Lung (tissue), 11 donors: ENCODE measurements at regions not wholly inside any gene's neighbourhood (a gene's known extent, or its start where the extent isn't known, plus 50 kb on each side); places are given as distances from the start of the nearest gene placed in this dataset.

Source experiments
- ATAC-seq: fragments of 200-7000 bp; cut with Tn5 transposase; one replicate; pipeline ENCODE4 v1.9.1; 2020; ENCODE audit warnings: moderate number of reproducible peaks; ENCODE audit not compliant: insufficient read depth, low FRiP score
- DNase-seq, 3 donors: peaks; one replicate each; pipeline ENCODE4 v3.0.0-alpha.2; 2013 to 2017
- H3K27ac ChIP-seq, 2 donors: one replicate each; pipeline ENCODE4 v1.5.1; 2013; ENCODE audit warnings: mild to moderate bottlenecking in 2 of 2, moderate library complexity in 2 of 2, control low read depth in 1 of 2, inconsistent platforms in 1 of 2, low read depth in 1 of 2, low read length in 1 of 2
- H3K27me3 ChIP-seq, 3 donors: one replicate each; pipeline ENCODE4 v1.5.1; 2013; ENCODE audit warnings: low read length in 2 of 3; ENCODE audit not compliant: control insufficient read depth in 3 of 3, insufficient read depth in 3 of 3
- H3K36me3 ChIP-seq, 4 donors: one replicate each; pipeline ENCODE4 v1.5.1; 2013; ENCODE audit warnings: low read length in 4 of 4, mild to moderate bottlenecking in 1 of 4, moderate library complexity in 1 of 4; ENCODE audit not compliant: control insufficient read depth in 4 of 4, insufficient read depth in 4 of 4
- H3K4me1 ChIP-seq, 5 donors: one replicate each; pipeline ENCODE4 v1.5.1; 2013; ENCODE audit warnings: low read length in 5 of 5, mild to moderate bottlenecking in 2 of 5, moderate library complexity in 1 of 5; ENCODE audit not compliant: control insufficient read depth in 5 of 5, insufficient read depth in 5 of 5
- H3K4me3 ChIP-seq: one replicate; pipeline ENCODE4 v1.5.1; 2013; ENCODE audit warnings: mild to moderate bottlenecking, control low read depth, moderate library complexity
- H3K9ac ChIP-seq, 2 donors: one replicate each; pipeline ENCODE4 v1.5.1; 2013; ENCODE audit warnings: low read length in 2 of 2, control low read depth in 1 of 2; ENCODE audit not compliant: insufficient read depth in 1 of 2
- H3K9me3 ChIP-seq, 4 donors: one replicate each; pipeline ENCODE4 v1.5.1; 2013; ENCODE audit warnings: low read length in 3 of 4, mild to moderate bottlenecking in 1 of 4, moderate library complexity in 1 of 4; ENCODE audit not compliant: control insufficient read depth in 4 of 4, insufficient read depth in 3 of 4
- WGBS, 2 donors: extraction: QIAGEN DNeasy Blood & Tissue Kit; methylation state at CpG; one replicate each; pipeline ENCODE4 v1.1.7; 2013; 5-methylcytosine and 5-hydroxymethylcytosine counted together
- TF ChIP-seq, protein P1 (sequence below): IDR thresholded peaks from 2 replicates; pipeline ENCODE4 v1.5.1; 2012; ENCODE audit warnings: mild to moderate bottlenecking; ENCODE audit errors: control extremely low read depth, extremely low read depth
- donor health status: control.
- donor health status: control.
- donor health status: Bipolar disorder and iron deficiency.
- donor health status: healthy.
- donor health status: DM: yes; HTN: yes; CAD: no.

- ATAC-seq = no peak
- TF ChIP-seq, protein P1, sequence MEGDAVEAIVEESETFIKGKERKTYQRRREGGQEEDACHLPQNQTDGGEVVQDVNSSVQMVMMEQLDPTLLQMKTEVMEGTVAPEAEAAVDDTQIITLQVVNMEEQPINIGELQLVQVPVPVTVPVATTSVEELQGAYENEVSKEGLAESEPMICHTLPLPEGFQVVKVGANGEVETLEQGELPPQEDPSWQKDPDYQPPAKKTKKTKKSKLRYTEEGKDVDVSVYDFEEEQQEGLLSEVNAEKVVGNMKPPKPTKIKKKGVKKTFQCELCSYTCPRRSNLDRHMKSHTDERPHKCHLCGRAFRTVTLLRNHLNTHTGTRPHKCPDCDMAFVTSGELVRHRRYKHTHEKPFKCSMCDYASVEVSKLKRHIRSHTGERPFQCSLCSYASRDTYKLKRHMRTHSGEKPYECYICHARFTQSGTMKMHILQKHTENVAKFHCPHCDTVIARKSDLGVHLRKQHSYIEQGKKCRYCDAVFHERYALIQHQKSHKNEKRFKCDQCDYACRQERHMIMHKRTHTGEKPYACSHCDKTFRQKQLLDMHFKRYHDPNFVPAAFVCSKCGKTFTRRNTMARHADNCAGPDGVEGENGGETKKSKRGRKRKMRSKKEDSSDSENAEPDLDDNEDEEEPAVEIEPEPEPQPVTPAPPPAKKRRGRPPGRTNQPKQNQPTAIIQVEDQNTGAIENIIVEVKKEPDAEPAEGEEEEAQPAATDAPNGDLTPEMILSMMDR = no peak
Observed at GRCh38 chr5:50302815-50303490, 138.1 kb downstream of the EMB start.

GRCh38 chr5:50301756-50302155 lies 139.3 kb downstream of the EMB start:
- no peak overlapping the region for H3K9ac ChIP-seq
- H3K36me3 ChIP-seq = no peaks in the 10 kb centered on the region
- TF ChIP-seq, protein P1 = no peak
- no peak overlapping the region for H3K4me3 ChIP-seq
- no peak for DNase-seq
- H3K9me3 ChIP-seq = peaks cover 0 to 7% (median 2%) of the 10 kb centered on the region in 4 donors
- 17 to 49% methylated on average over 1 of the region's 1 CpG for WGBS, 2 donors
- no peak overlapping the region for H3K27ac ChIP-seq
- no peaks in the 10 kb centered on the region for H3K27me3 ChIP-seq
- H3K4me1 ChIP-seq = no peaks in the 10 kb centered on the region
- no peak for ATAC-seq

More at GRCh38 chr5:50302815-50303490, 138.1 kb downstream of the EMB start:
- H3K4me1 ChIP-seq = no peaks in the 10 kb centered on the region
- peaks cover 0 to 7% (median 2%) of the 10 kb centered on the region in 4 donors for H3K9me3 ChIP-seq
- no peaks in the 10 kb centered on the region for H3K36me3 ChIP-seq
- no peak overlapping the region for H3K4me3 ChIP-seq
- WGBS, 2 donors = 80 to 94% methylated on average over 3 of the region's 3 CpGs
- DNase-seq = no peak
- H3K27ac ChIP-seq = no peak overlapping the region
- no peaks in the 10 kb centered on the region for H3K27me3 ChIP-seq
- H3K9ac ChIP-seq = no peak overlapping the region

DNA sequence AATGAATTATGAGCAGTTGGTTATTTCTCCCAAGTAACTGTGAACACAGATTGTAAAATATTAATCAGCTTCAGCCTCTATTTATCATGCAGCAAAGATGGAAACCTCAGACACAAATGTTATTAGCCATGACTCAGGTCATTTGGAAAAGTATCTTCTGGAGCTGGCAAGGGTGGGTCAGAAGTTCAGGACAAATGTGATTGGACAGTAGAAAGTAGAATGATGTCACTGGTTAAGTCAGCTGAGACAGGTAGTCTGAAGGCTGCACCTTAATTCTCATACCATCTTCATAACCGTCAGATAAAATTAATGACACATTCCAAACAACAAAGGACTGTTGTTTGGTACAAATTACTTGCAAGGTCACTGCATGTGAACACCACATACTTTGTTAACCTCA lies 140.2 kb downstream of the EMB start:
- Histone ChIP-seq H3K9me3 (peaks cover 0 to 7% (median 2%) of the 10 kb centered on the region in 4 donors), H3K4me1 (no peaks in the 10 kb centered on the region), H3K27ac (no peak overlapping the region), H3K36me3 (no peaks in the 10 kb centered on the region), H3K4me3 (no peak overlapping the region), H3K9ac (no peak overlapping the region), H3K27me3 (no peaks in the 10 kb centered on the region)
- ATAC-seq (no peak), DNase-seq (no peak)
- TF ChIP-seq, protein P1 = no peak
- 76 to 79% methylated on average over 1 of the region's 1 CpG for WGBS, 2 donors

DNA sequence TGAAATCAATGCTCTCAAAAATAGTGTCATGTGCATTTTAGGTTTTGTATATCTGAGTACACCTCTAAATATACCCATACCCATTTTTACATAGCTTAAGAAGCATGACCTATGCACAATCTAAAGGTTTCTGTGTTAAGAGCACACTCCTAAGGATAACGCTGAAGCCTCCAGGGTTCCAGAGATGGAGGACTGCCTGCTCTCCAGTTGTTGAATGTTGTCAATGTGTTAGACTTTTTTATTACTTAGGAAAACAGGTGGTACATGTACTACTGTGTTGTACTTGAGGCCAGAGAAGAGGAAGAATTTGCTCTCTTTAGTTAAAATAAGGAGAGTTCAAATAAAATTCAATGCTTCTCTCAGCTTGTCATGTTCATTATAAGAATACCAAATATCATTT lies 141.2 kb downstream of the EMB start:
- no peaks in the 10 kb centered on the region for H3K36me3 ChIP-seq
- no peak overlapping the region for H3K4me3 ChIP-seq
- TF ChIP-seq, protein P1 = no peak
- WGBS, 2 donors = 68 to 91% methylated on average over 1 of the region's 1 CpG
- H3K9me3 ChIP-seq = peaks cover 0 to 7% (median 2%) of the 10 kb centered on the region in 4 donors
- no peak for DNase-seq
- no peaks in the 10 kb centered on the region for H3K27me3 ChIP-seq
- H3K9ac ChIP-seq = no peak overlapping the region
- no peak for ATAC-seq
- H3K4me1 ChIP-seq = no peaks in the 10 kb centered on the region
- H3K27ac ChIP-seq = no peak overlapping the region
